PFSK-1 (cell line): ENCODE measurements at regions not wholly inside any gene's neighbourhood (a gene's known extent, or its start where the extent isn't known, plus 50 kb on each side); places are given as distances from the start of the nearest gene placed in this dataset.

Source experiments
- FOXP2 ChIP-seq: optimal IDR thresholded peaks from 2 replicates; pipeline ENCODE3; 2011; ENCODE audit warnings: borderline replicate concordance, control low read depth, inconsistent platforms; ENCODE audit not compliant: insufficient read depth; ENCODE audit errors: extremely low read length, extremely low read depth
- POLR2AphosphoS5 ChIP-seq: IDR thresholded peaks from 2 replicates; pipeline ENCODE4 v1.6.1; 2012; ENCODE audit warnings: low read depth, mild to moderate bottlenecking, control low read depth, low read length, moderate library complexity
- SIN3A ChIP-seq: IDR thresholded peaks from 2 replicates; pipeline ENCODE4 v1.6.1; 2012; ENCODE audit warnings: mild to moderate bottlenecking, low read length, moderate library complexity, borderline replicate concordance; ENCODE audit not compliant: insufficient read depth
- TAF1 ChIP-seq: IDR thresholded peaks from 2 replicates; pipeline ENCODE4 v1.6.1; 2012; ENCODE audit warnings: low read length, control low read depth, borderline replicate concordance; ENCODE audit not compliant: insufficient read depth
- TF ChIP-seq, protein P1 (sequence below), 2 experiments: IDR thresholded peaks; 2 replicates each; pipeline versions ENCODE4 v1.6.1 to v1.8.0; 2011 to 2012; ENCODE audit warnings: low read depth in 2 of 2, low read length in 2 of 2, control low read depth in 1 of 2, inconsistent platforms in 1 of 2, mild to moderate bottlenecking in 1 of 2, moderate library complexity in 1 of 2; ENCODE audit not compliant: insufficient read depth in 1 of 2

DNA sequence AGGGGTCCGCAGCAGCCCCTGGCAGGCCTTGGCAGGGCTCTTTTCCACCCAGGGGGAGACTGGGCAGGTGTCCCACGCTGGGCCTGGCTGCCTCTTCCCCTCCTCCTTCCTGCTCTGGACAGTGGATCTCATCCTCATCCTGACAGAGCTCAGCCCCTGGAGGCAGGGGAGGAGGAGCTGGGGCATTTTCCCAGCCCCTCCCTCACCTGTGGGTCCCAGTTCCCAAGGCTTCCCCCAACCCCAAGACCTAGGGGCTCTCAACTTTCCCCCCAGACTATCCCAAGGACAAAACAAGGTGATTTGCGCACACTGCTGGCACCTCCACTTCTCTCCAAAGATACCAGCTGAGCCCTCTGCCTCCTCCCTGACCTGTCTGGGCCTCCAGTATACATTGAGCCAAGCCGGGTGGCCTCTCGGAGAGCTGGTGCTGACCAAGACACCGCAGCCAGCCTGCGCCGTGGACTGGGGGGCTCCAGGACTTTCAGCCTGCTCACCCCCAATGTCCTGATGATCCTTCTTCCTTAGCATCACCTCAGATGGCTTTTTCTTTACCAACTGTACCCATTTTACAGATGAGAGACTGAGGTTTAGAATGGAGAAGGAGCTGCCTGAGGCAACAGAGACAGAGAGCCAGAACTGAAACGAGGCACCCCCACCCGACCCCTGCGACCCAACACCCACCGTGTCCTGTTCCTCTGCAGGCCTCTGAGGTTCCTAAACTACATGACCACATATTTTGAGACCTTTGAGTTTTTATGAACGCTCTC is 126.6 kb downstream of the BARX1 start:
- no peak for TF ChIP-seq SIN3A
- no peak for TF ChIP-seq TAF1
- no peak for TF ChIP-seq POLR2AphosphoS5
- no peak for TF ChIP-seq FOXP2
- TF ChIP-seq, protein P1, sequence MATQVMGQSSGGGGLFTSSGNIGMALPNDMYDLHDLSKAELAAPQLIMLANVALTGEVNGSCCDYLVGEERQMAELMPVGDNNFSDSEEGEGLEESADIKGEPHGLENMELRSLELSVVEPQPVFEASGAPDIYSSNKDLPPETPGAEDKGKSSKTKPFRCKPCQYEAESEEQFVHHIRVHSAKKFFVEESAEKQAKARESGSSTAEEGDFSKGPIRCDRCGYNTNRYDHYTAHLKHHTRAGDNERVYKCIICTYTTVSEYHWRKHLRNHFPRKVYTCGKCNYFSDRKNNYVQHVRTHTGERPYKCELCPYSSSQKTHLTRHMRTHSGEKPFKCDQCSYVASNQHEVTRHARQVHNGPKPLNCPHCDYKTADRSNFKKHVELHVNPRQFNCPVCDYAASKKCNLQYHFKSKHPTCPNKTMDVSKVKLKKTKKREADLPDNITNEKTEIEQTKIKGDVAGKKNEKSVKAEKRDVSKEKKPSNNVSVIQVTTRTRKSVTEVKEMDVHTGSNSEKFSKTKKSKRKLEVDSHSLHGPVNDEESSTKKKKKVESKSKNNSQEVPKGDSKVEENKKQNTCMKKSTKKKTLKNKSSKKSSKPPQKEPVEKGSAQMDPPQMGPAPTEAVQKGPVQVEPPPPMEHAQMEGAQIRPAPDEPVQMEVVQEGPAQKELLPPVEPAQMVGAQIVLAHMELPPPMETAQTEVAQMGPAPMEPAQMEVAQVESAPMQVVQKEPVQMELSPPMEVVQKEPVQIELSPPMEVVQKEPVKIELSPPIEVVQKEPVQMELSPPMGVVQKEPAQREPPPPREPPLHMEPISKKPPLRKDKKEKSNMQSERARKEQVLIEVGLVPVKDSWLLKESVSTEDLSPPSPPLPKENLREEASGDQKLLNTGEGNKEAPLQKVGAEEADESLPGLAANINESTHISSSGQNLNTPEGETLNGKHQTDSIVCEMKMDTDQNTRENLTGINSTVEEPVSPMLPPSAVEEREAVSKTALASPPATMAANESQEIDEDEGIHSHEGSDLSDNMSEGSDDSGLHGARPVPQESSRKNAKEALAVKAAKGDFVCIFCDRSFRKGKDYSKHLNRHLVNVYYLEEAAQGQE (IDR thresholded peaks at IDR 0.05; ENCODE audit: insufficient read depth in 1 of 2, low read depth in 2 of 2, low read length in 2 of 2) = no peak

DNA sequence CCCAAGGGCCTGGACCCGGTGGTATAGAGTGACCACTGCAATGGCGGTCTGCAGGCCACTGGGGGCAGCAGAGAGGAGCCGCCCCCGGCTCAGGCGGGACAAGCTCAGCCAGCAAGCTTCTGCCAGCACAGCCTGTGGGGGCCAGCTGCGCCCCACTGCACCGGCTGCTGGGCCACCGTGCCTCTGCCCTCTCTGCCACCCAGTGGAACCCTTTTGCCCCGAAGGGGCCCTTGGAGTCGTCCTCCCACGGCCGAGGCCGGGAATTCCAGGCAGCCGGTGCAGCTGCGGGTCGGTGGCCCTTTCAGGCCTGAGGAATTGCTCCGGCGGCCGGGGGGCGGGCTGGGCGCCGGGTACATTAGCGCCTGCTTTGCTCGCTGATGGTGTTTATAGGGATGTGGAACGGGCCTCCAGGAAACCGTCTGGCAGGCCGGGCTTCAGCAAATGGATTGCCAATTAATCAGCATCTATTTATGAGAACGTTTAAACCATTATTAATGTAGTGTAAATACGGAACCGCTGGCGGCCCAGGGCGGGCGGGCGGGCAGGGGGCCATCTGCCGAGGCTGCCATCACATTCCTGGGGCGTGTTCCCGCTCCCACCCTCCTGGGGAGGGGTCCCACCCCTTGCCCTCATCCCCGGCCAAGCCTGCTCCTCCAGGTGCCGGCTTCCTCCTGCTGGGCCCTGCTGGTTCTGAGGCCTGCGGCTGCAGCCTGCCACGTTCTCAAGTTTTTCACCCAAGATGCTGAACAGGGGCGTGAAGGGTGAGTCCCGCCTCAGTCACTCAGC is 127.4 kb downstream of the BARX1 start:
- no peak for TF ChIP-seq FOXP2
- TF ChIP-seq TAF1 = no peak
- TF ChIP-seq, protein P1 (IDR thresholded peaks at IDR 0.05; ENCODE audit: insufficient read depth in 1 of 2, low read depth in 2 of 2, low read length in 2 of 2) = no peak
- no peak for TF ChIP-seq SIN3A
- TF ChIP-seq POLR2AphosphoS5 = no peak

DNA sequence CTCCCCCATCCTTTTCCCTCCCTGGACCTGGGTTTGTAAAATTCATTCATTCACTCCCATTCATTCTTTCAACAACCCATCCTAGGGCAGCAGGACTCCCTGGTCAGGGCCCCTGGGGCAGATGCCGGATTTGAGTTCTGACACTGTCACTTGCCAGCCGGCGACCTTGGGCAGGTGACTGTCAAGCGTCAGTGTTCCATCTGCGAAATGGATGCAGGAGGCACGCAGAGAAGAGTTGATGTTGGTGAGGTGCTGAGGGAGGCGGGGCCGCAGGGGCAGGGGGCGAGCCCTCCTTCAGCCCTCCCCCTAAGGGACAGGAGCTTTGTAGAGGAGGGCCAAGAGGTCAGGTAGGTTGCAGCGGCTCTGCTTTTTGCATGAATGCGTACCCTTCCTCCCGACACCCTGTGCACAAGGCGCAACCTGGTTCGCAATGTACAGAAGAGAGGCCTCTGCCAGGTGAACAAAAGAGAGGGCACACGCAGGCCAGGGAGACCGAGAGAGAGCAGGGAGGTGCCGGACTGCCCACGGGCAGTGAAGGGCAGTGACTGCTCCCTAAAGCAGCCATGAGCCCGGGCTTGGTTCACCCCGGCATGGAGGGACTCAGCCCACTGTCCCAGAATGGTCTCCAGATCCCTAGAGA is 128.1 kb downstream of the BARX1 start:
- no peak for TF ChIP-seq FOXP2
- TF ChIP-seq TAF1 = no peak
- TF ChIP-seq POLR2AphosphoS5 = no peak
- TF ChIP-seq SIN3A = no peak
- TF ChIP-seq, protein P1 (IDR thresholded peaks at IDR 0.05; ENCODE audit: insufficient read depth in 1 of 2, low read depth in 2 of 2, low read length in 2 of 2) = no peak

DNA sequence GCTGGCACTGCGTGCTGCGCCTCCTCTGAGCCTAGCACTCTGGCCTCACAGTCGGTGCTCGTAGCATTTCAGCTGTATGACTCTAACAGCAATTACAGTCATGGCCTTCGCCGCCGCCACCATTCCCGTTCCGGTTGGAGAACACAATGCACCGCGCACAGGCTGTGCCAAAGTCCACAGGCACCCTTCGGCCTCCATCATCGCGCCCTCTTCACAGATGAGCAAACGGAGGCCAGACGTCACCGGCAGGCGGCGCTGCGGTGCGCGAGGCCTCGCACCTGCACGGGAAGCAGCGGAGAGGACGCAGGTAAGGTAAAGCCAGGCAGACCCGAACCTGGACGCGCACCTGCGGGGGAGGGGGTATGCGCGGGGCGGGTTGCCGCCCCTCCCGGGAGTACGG is 128.9 kb downstream of the BARX1 start:
- TF ChIP-seq POLR2AphosphoS5 (no peak), TAF1 (no peak)
- TF ChIP-seq, protein P1 (IDR thresholded peaks at IDR 0.05; ENCODE audit: insufficient read depth in 1 of 2, low read depth in 2 of 2, low read length in 2 of 2) = no peak
